CD4-positive, alpha-beta T cell treated with Interleukin-17A for 4 hours (primary cell): ENCODE measurements at regions not wholly inside any gene's neighbourhood (a gene's known extent, or its start where the extent isn't known, plus 50 kb on each side); places are given as distances from the start of the nearest gene placed in this dataset.
"Not testable (repeated sequence)": the region's sequence is repeated elsewhere in the genome, so short reads cannot be mapped to it uniquely, and the experiment has no call there.

Experiments
- DNase-seq: peaks from one replicate; pipeline ENCODE4 v3.0.0-alpha.2; 2020; ENCODE audit warnings: mixed read lengths

DNA sequence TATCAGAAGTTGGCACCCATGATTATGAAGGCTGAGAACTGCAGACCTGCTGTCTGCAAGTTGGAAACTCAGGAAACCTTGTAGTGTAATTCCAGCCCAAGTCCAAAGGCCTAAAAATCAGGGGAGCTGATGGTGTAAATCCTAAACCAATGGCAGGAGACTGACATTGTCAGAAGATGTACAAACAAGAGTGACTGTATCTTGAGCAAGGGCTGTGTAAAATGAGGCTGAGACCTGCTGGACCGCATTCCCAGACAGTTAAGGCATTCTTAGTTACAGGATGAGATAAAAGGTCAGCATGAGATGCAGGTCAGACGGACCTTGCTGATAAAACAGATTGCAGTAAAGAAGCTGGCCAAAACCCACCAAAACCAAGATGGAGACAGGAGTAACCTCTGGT lies 147.7 kb downstream of the COG6 start:
- DNase-seq: no peak

DNA sequence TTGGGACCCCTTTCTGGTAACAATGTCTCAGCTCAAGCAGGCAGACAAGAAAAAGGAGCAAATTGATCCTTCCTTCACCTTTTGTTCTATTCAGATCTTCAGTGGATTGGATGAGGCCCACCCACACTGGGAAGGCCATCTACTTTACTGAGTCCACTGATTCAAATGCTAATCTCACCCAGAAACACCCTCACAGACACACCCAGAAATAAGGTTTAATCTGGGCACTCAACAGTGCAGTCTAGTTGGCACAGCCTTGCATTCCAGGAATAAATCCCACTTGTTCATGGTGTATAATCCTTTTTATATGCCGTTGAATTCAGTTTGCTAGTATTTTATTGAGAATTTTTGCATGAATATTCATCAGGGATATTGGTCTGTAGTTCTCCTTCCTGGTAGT lies 148.4 kb downstream of the COG6 start:
- DNase-seq: no peak

- no peak for DNase-seq
Observed at GRCh38 chr13:39804332-39805210, 149.1 kb downstream of the COG6 start.

- no peak for DNase-seq
Observed at GRCh38 chr13:39809466-39809865, 154.0 kb downstream of the COG6 start.

GRCh38 chr13:39810091-39810877 lies 154.8 kb downstream of the COG6 start:
- DNase-seq: no peak

- DNase-seq: no peak
Observed at GRCh38 chr13:39811051-39811450, 155.6 kb downstream of the COG6 start.

GRCh38 chr13:39811696-39812095 lies 156.2 kb downstream of the COG6 start:
- DNase-seq: no peak

DNA sequence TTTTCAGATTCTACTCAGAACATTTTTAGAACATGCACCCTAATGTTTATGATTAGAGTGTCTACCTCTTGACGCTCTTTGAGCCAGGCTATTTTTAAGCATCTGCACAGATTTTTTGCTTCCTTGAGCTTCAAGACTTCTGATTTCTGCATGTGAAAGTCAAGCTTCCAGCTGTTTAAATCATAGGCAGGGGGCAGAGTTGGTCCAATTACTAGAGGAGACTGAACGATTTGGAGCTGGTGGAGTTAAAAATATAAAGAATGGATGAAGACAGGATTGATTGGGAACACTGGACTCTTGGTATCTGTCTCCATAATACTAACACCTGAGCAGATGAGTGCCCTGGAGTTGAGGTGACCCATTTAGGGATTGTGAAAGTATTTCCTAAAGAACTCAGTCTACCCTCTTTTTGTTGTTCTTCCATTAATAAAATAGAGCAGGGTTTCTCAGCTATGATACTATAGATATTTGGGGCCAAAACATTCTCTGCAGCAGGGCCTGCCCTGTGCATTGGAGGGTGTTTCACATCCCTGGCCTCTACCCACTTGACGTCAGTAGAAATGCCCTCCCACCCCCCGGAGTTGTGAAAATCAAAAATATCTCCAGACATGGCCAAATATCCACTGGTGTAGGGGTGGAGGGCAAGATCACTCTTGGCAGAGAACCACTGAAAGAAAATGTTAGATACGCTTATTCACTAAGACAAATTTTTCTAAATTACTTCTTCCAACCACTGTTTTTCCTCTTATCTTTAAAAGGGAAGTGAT lies 160.1 kb downstream of the COG6 start:
- DNase-seq: no peak

DNA sequence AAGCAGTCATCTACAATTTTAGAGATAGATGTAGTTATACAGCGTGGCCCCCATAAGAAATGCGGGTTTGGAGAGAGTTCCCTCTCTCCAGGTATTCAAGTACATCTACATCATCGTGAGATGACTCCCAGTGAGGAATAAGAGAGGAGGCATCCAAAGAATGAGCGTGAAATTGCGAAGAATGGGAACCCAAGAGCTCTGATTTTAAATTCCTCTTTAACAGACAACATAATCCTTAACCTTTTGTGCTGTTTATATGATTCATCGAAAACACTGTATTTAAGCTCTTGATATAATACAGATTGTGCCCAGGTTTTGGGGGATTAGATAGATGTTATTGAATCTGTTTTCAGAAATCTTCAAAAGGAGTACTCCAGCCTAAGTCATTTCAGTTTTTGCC lies 161.5 kb downstream of the COG6 start:
- no peak for DNase-seq

GRCh38 chr13:39818953-39819352 lies 163.5 kb downstream of the COG6 start:
- DNase-seq: no peak

DNA sequence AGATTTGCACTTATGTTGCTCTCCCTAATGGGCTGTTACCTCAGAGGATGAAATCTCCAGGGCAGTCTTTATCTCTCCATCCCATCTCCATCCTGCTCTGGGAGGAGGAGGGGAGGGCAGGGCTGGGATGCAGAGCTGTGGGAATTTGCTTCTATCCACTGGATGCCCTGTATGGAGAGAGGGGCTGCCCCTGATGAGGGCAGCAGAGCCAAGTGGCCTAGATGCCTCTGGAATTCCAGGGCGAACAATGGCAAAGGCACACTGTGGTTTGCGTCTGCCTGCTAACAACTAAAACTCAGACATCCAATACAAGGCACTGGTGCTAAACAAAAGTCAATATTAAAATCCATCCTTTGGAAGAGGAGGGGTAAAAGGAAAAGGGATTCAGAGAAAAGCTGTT lies 165.1 kb downstream of the COG6 start:
- DNase-seq: no peak

DNA sequence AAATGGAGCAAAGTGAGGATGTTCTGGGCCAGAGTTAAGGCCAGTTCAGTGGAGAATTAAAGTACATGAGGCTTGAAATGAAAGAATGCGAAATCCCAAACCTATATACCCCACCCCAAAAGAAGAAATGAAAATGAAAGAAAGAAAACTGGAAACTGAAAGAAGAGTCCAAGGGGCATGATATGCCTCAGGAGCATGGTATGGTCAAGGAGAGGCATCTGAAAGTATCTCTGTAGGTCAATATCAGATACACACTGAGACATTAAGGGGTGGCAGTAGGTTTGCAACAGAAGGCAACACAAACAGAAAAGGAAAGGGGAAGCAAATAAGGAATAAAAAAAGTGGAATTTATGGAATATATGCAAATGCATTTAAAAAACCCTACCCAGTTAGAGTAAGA lies 166.5 kb downstream of the COG6 start:
- no peak for DNase-seq

GRCh38 chr13:39822437-39822836 lies 167.0 kb downstream of the COG6 start:
- DNase-seq: no peak

- no peak for DNase-seq
Observed at GRCh38 chr13:39823063-39823713, 167.7 kb downstream of the COG6 start.

GRCh38 chr13:39825886-39826285 lies 170.4 kb downstream of the COG6 start:
- DNase-seq: no peak

GRCh38 chr13:39835253-39835652 lies 179.8 kb downstream of the COG6 start:
- DNase-seq: no peak

DNA sequence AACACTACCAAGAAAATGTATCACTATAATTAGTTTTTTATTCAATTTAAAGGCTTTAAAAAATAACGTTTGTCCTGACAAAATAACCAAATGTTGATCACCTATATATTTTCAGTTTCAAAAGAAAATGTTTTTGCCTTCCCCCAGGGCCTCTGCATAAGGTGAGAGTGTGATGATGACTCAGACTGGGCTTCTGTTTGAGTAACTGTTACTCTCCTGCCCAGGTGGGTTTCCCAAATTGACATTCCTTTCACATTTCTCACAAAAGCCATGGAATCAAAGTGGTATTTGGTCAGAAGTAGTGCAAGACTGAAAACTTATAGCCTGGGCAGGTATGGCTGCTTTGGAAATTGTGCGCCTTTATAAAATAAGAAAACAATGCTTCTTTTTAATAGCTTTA lies 180.6 kb downstream of the COG6 start:
- DNase-seq: no peak

GRCh38 chr13:39837866-39838265 lies 182.4 kb downstream of the COG6 start:
- not testable (repeated sequence) for DNase-seq

- no peak for DNase-seq
Observed at GRCh38 chr13:39840201-39840600, 184.7 kb downstream of the COG6 start.

GRCh38 chr13:39847336-39847735 lies 191.9 kb downstream of the COG6 start:
- no peak for DNase-seq

- no peak for DNase-seq
Observed at GRCh38 chr13:39855236-39855635, 199.8 kb downstream of the COG6 start.

- DNase-seq: no peak
Observed at GRCh38 chr13:39856714-39857113, 201.3 kb downstream of the COG6 start.

DNA sequence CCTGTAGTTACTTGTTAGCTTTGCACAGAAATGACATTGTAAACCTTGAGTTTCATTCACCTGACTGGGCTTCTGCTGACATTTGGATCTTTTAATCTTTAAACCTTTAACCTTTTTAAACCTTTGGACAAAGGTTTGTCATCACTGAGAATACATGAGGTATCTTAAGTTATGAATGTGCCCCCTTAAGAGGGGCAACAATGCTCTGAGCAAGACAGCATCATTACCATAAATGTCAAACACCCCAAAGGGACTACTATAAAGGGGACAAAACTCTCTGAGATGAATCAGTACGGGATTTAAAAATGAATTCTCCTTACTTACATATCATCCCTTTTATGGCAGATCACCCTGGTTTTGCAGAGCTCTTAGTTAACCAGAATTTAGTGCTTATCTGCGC lies 203.3 kb downstream of the COG6 start:
- DNase-seq: no peak
